NB4 (cell line): ENCODE measurements at regions not wholly inside any gene's neighbourhood (a gene's known extent, or its start where the extent isn't known, plus 50 kb on each side); places are given as distances from the start of the nearest gene placed in this dataset.

Experiments used
- MYC ChIP-seq: IDR thresholded peaks from 2 replicates; pipeline ENCODE4 v1.6.1; 2011; ENCODE audit warnings: low read depth, low read length
- POLR2A ChIP-seq: IDR thresholded peaks from 2 replicates; pipeline ENCODE4 v1.6.1; 2011; ENCODE audit warnings: mild to moderate bottlenecking; ENCODE audit not compliant: insufficient read length; ENCODE audit errors: extremely low read depth
- TF ChIP-seq, protein P1 (sequence below): IDR thresholded peaks from 2 replicates; pipeline ENCODE4 v1.6.1; 2011; ENCODE audit warnings: low read depth, low read length
- TF ChIP-seq, protein P2 (sequence below): IDR thresholded peaks from one replicate; pipeline ENCODE4 v1.5.1; 2012; ENCODE audit warnings: low read depth, low read length

- no peak for TF ChIP-seq POLR2A
- TF ChIP-seq, protein P1, sequence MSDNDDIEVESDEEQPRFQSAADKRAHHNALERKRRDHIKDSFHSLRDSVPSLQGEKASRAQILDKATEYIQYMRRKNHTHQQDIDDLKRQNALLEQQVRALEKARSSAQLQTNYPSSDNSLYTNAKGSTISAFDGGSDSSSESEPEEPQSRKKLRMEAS, result no peak
- TF ChIP-seq, protein P2, sequence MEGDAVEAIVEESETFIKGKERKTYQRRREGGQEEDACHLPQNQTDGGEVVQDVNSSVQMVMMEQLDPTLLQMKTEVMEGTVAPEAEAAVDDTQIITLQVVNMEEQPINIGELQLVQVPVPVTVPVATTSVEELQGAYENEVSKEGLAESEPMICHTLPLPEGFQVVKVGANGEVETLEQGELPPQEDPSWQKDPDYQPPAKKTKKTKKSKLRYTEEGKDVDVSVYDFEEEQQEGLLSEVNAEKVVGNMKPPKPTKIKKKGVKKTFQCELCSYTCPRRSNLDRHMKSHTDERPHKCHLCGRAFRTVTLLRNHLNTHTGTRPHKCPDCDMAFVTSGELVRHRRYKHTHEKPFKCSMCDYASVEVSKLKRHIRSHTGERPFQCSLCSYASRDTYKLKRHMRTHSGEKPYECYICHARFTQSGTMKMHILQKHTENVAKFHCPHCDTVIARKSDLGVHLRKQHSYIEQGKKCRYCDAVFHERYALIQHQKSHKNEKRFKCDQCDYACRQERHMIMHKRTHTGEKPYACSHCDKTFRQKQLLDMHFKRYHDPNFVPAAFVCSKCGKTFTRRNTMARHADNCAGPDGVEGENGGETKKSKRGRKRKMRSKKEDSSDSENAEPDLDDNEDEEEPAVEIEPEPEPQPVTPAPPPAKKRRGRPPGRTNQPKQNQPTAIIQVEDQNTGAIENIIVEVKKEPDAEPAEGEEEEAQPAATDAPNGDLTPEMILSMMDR, result no peak
- no peak for TF ChIP-seq MYC
Measured at GRCh38 chr3:188975600-188976314, 196.0 kb upstream of the TPRG1 start.
